ENCODE measurements at regions not wholly inside any gene's neighbourhood (a gene's known extent, or its start where the extent isn't known, plus 50 kb on each side); places are given as distances from the start of the nearest gene placed in this dataset.

- no peak overlapping the region for H3K27ac Mint-ChIP-seq
- peaks cover 6% of the 10 kb centered on the region for H3K4me1 Mint-ChIP-seq (ENCODE audit: low read depth)
- H3K9me3 Mint-ChIP-seq (ENCODE audit: low read depth) = no peaks in the 10 kb centered on the region
- no peak for TF ChIP-seq CTCF (IDR thresholded peaks at IDR 0.05; ENCODE audit: unreplicated experiment)
- H3K27me3 Mint-ChIP-seq = peaks cover 61% of the 10 kb centered on the region
- H3K4me3 Mint-ChIP-seq (ENCODE audit: low read depth) = no peak overlapping the region
- no peak for DNase-seq (ENCODE audit: low spot score, unreplicated experiment)
- no peaks in the 10 kb centered on the region for H3K36me3 Mint-ChIP-seq (ENCODE audit: insufficient read depth)
Measured at GRCh38 chr9:108103046-108103693, 613.6 kb upstream of the KLF4 start.

GRCh38 chr9:108101410-108101809 lies 611.8 kb upstream of the KLF4 start:
- peaks cover 6% of the 10 kb centered on the region for H3K4me1 Mint-ChIP-seq (ENCODE audit: low read depth)
- no peaks in the 10 kb centered on the region for H3K9me3 Mint-ChIP-seq (ENCODE audit: low read depth)
- H3K36me3 Mint-ChIP-seq (ENCODE audit: insufficient read depth) = no peaks in the 10 kb centered on the region
- no peak overlapping the region for H3K27ac Mint-ChIP-seq
- no peak overlapping the region for H3K4me3 Mint-ChIP-seq (ENCODE audit: low read depth)
- TF ChIP-seq CTCF (IDR thresholded peaks at IDR 0.05; ENCODE audit: unreplicated experiment) = no peak
- peaks cover 73% of the 10 kb centered on the region for H3K27me3 Mint-ChIP-seq
- DNase-seq (ENCODE audit: low spot score, unreplicated experiment) = no peak

GRCh38 chr9:108100571-108100970 lies 611.0 kb upstream of the KLF4 start:
- no peak for TF ChIP-seq CTCF (IDR thresholded peaks at IDR 0.05; ENCODE audit: unreplicated experiment)
- Mint-ChIP-seq H3K4me1 (ENCODE audit: low read depth) (peaks cover 2% of the 10 kb centered on the region), H3K36me3 (ENCODE audit: insufficient read depth) (no peaks in the 10 kb centered on the region), H3K4me3 (ENCODE audit: low read depth) (no peak overlapping the region), H3K27ac (no peak overlapping the region), H3K27me3 (peaks cover 69% of the 10 kb centered on the region), H3K9me3 (ENCODE audit: low read depth) (no peaks in the 10 kb centered on the region)
- DNase-seq (ENCODE audit: low spot score, unreplicated experiment) = no peak

- H3K4me3 Mint-ChIP-seq (ENCODE audit: low read depth) = no peak overlapping the region
- no peak for TF ChIP-seq CTCF (IDR thresholded peaks at IDR 0.05; ENCODE audit: unreplicated experiment)
- peaks cover 63% of the 10 kb centered on the region for H3K27me3 Mint-ChIP-seq
- no peaks in the 10 kb centered on the region for H3K9me3 Mint-ChIP-seq (ENCODE audit: low read depth)
- DNase-seq (ENCODE audit: low spot score, unreplicated experiment) = no peak
- H3K36me3 Mint-ChIP-seq (ENCODE audit: insufficient read depth) = no peaks in the 10 kb centered on the region
- H3K27ac Mint-ChIP-seq = no peak overlapping the region
- H3K4me1 Mint-ChIP-seq (ENCODE audit: low read depth) = peaks cover 1% of the 10 kb centered on the region
Measured at GRCh38 chr9:108099854-108100253, 610.3 kb upstream of the KLF4 start.

- no peak overlapping the region for H3K27ac Mint-ChIP-seq
- no peak for DNase-seq (ENCODE audit: low spot score, unreplicated experiment)
- H3K4me3 Mint-ChIP-seq (ENCODE audit: low read depth) = no peak overlapping the region
- peaks cover 11% of the 10 kb centered on the region for H3K9me3 Mint-ChIP-seq (ENCODE audit: low read depth)
- H3K36me3 Mint-ChIP-seq (ENCODE audit: insufficient read depth) = no peaks in the 10 kb centered on the region
- peaks cover 4% of the 10 kb centered on the region for H3K4me1 Mint-ChIP-seq (ENCODE audit: low read depth)
- H3K27me3 Mint-ChIP-seq = peaks cover 37% of the 10 kb centered on the region
- no peak for TF ChIP-seq CTCF (IDR thresholded peaks at IDR 0.05; ENCODE audit: unreplicated experiment)
Measured at GRCh38 chr9:108095496-108095895, 605.9 kb upstream of the KLF4 start.
